Esophagus mucosa (tissue), 1 donor: ENCODE measurements at regions not wholly inside any gene's neighbourhood (a gene's known extent, or its start where the extent isn't known, plus 50 kb on each side); places are given as distances from the start of the nearest gene placed in this dataset.

ENCODE experiments used
- ATAC-seq: fragments of 200-7000 bp; cut with Tn5 transposase; one replicate; pipeline ENCODE4 v1.9.1; 2020
- donor health status: DM: yes; HTN: yes; CAD: no.

DNA sequence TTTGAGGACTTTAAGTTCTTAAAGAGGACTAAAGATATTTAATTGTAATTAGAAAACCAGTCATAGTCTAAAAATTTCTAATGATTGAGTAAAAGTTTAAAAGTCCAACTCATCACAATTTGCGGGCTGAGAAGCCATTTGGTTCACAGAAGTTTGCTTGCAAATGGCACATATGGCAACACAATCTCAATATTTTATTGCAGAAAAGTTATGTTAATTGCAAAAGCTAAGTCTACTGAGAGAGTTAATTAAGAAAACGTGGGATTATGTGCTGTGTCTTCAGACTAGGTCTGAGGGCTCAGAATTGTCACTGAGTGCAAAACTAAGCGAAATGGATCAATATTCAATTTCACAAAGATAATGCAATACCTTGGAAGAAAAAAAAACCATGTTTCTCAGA is 289.7 kb downstream of the PYDC2 start:
- ATAC-seq, result no peak

DNA sequence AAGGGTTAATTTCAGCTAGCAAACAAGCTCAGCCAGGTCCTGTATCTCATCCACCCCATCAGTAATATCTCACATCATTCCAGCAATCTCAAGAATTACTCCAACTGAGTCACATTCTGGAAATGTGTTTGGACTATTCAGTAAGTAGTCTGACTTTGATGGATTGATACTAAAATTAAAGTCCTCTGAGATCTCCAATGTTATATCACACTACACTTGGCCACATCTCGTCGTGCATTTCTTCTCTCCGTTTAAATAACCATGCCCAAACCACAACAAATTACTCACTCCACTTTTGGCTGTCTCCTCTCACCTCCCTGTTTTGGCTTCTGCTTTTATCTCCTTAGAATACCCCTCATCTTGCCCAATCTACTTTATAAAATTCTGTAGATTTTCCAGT is 292.2 kb downstream of the PYDC2 start:
- no peak for ATAC-seq

- ATAC-seq, result no peak
Observed at GRCh38 chr3:191761906-191762305, 300.9 kb downstream of the PYDC2 start.

DNA sequence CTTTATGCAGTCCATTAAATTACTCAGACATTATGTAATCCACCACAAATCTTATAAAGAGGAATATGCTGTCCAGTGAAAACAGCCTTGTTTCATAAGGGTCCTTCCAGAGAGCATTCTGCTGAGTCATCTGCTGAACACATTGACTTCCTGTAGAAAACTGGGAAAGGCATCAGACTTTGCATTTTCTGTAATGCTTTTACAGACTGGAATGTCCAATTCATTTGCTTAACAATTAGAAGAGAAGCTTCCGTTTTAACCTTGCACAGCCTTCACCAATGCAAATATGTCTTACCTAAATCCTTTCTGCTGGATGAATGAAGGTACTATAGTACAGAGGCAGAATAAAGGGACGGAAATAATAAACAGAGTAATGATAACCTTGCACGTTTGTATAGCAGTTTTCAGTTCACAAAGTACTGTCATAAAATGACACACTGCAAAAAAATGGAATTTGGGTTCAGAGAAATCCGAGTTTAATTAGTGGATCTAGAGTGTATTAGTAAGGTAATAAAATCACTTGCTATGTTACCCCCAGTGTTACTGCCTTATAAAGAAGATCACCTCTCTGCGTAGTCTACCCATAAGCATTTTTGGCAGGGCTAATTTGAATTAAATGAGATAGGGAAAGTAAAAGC is 301.5 kb downstream of the PYDC2 start:
- no peak for ATAC-seq

- ATAC-seq, result no peak
Observed at GRCh38 chr3:191768421-191768820, 307.5 kb downstream of the PYDC2 start.

DNA sequence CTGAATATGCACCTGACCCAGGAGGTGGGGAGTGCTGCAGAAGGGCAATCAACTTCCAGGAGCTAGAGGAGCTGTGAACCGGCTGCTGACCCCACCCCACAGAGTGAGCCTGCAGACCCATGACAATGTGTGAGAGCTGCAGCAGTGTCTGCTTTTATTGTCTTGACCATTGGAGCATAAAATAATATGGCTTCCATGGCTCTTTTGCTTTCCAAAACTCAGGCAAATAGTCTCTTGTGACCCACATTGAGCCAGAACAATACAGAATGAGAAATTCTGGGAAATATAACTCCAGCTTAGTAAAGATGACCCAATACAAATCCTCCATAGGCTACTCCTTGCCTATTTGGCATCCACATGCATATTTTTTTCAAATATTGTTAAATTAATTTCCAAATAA is 309.6 kb downstream of the PYDC2 start:
- no peak for ATAC-seq

- no peak for ATAC-seq
Observed at GRCh38 chr3:191774485-191774884, 313.5 kb downstream of the PYDC2 start.

- ATAC-seq, result peak; percentile 95
Observed at GRCh38 chr3:191775451-191776233, 314.7 kb downstream of the PYDC2 start.

DNA sequence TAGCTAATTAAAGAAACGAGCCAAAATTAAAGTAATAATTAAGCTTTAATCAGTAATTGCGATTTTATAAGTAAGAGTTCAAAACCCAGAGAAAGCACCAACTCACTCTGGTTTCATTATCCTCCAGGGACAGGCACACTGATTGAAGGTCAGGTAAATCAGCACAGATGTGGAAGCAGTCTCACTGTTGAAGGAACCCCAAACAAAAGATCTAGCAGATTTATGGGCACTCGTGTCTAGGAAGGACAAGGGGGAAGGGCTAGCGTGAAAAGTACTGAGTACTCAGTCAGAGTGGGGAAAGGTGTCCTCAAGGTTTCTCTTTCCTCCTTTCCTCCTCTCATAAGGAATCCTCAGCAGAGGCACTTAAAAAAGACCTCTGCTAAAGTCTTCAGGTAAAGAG is 320.1 kb downstream of the PYDC2 start:
- ATAC-seq, result no peak

DNA sequence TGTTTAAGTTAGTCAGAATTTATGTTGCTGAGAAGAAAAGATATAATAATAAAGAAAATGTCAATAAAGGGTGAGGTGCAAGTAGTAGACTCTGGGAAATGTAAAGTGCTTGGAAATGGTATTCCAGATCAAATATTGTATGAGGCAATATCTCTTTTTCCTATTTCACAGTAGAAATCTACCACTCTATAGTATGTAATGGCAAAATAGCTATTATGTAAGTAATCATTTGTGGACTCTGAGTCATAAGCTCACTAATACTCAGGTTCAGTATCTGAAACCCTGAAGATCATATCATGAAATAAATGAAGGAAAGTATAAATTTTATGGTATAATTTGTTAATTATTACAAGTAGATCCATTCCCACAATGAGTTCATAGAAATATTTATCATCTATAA is 322.1 kb downstream of the PYDC2 start:
- no peak for ATAC-seq

- ATAC-seq, result no peak
Observed at GRCh38 chr3:191790934-191791333, 330.0 kb downstream of the PYDC2 start.

- peak; percentile 47 for ATAC-seq
Observed at GRCh38 chr3:191792580-191792979, 331.6 kb downstream of the PYDC2 start.

- ATAC-seq, result no peak
Observed at GRCh38 chr3:191795196-191795595, 334.2 kb downstream of the PYDC2 start.

DNA sequence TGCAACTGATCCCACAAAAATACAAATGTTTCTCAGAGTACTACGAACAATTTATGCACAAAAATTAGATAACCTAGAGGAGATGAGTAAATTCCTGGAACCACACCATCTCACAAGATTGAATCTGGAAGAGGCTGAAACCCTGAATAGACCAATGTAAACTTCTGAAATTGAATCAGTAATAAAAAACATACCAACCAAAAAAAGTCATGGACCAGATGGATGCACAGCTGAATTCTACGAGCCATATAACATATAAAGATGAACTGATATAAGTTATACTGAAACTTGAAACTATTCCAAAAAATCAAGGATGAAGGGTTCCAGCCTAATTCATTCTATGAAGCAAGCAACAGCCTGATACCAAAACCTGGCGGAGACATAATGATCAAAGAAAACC is 336.3 kb downstream of the PYDC2 start:
- ATAC-seq, result no peak

DNA sequence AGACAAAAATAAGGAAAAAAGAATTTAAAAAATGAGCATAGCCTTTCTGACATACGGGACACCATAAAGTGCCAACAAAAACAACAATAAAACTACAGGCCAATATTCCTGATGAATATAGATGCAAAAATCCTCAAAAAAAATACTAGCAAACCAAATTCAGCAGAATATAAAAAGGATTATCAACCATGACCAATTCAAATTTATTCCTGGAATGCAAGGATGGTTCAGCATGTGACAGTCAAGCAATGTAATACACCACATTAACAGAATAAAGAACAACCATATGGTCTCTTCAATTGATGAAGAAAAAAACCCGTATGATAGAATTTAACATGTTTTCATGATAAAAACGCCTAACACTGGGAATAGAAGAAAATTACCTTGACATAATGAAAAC is 341.7 kb downstream of the PYDC2 start:
- no peak for ATAC-seq

GRCh38 chr3:191804935-191805334 is 344.0 kb downstream of the PYDC2 start:
- ATAC-seq, result no peak

DNA sequence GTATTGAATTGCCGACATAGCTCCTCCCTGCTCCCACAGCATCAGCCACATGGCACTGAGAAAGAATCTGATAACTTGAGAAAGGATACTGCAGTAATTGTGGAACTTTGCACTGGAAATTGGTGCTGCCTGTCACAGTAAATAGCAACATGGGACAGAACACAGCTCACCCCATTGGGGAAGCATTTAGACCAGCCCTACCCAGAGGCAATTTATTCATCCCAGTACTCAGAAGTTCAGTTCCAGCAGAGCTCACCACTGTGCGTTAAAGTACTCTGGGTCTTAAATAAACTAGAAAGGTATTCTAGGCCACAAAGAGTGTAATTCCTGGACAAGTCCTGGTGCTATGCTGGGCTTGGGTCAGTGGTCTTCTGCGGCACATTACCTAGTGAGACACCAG is 347.1 kb downstream of the PYDC2 start:
- ATAC-seq, result no peak

- no peak for ATAC-seq
Observed at GRCh38 chr3:191809326-191809949, 348.5 kb downstream of the PYDC2 start.

DNA sequence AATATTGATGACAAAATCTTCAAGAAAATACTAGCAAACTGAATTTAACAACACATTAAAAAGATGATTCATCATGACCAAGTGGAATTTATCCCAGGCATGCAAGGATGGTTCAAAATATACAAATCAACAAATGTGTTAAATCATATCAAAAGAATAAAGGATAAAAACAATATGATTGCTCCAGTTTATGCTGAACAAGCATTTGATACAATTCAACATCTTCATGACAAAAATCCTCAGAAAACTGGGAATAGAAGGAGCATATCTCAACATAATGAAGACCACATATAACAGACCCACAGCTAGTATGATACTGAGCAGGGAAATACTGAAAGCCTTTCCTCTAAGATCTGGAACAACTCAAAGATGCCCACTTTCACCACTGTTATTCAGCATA is 352.3 kb downstream of the PYDC2 start:
- ATAC-seq, result no peak

DNA sequence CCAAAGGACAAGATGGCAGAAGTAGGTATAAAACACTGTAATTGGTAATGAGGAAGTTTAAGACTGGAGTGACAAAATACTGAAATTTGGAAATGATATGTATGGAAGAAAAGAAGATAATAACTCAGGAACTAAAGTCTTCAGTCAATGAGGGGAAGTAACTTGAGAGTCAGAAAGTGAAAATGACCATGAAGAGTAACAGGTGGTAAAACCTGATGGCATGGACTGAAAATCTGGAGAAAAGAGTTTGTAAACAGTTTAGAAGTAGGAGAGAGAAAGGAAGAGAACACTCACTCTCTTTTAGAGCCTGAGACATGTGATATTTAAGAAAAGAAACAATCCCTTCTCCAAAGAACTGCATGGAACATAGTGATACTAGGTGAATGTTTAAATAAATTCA is 387.9 kb downstream of the PYDC2 start:
- no peak for ATAC-seq

DNA sequence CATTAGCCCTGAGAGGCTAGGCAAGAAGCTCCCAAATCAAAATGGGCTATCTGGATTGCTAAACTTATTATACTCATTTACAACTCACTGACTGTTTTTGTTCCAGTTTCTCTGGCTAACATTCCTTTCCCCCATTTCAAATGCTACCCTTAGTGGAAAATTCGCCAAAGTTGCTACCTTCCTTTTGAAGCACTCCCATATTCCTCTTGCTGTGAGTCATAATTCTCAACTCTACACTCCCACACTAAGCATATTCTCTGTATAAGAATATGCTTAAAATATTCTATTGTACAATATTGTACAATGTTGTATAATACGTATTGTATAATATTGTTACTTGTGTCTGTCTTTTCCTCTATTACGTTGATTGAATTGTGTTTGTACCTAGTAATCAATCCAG is 398.6 kb downstream of the PYDC2 start:
- ATAC-seq, result no peak

DNA sequence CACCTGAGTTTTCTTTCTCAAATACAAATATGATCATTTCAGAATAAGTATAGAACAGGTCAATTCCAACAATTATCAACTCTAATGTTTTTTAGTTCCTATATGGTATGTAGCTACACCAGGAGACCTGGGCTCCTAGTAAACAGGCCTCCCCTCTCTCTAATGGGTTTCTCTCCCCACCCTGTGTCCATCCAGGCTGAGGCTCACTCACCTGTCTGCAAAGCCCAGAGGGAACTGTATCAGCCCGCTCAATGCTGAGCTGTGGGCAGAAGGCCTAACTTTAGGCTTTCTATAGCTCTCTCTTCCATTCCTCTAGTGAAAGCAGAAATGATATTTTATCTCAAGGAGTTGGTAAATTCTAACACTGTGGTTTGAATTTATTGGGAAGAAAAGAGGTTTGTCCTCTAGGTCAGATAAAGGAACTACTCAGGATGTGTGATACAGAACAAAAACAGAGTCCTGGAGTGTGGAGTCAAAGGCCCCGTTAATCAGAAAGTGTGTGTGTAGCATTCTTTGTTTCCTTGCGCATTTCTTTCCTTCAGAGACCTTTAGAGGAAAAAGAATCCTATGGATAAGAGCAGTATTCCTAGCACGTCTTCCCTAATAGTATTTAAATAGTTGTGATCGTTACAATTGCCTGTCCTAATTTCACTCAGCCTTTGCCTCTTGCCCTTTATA is 408.9 kb downstream of the PYDC2 start:
- no peak for ATAC-seq

DNA sequence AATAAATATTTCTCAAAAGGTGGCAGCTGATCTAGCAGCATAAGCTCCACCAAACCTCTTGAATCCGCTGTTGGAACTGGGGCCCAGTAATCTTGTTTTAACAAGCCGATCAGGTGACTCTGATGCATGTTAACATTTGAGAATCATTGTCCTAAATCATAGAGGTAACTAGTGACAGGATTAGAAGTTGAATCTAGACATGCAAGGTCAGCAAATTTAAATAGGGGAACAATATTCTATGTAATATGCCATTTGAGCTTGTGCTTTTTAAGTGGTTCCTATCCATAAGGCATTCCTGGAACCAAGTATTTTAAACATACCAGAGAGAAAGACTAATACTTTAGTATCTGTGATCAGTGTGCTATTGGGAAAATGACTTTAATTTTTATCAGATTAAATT is 412.8 kb downstream of the PYDC2 start:
- ATAC-seq, result no peak

DNA sequence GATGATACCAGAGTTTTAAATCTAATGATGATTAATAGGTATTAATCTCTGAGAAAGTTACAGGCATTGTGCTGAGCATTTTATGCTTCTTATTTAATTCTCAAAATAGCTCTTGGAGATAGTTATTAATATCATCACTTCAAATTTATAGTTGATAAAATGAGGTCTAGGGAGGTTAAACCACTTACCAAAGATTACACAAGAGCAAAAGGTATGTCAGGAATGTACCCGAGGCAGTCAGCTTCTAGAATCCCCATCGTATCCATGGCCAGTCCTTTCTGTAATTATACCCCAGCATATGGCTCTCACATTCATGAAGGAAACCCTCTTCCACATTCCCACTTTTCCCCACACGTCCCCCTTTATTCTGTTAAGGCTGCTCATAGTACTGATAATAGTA is 421.3 kb downstream of the PYDC2 start:
- ATAC-seq, result no peak
